ENCODE measurements at regions not wholly inside any gene's neighbourhood (a gene's known extent, or its start where the extent isn't known, plus 50 kb on each side); places are given as distances from the start of the nearest gene placed in this dataset.
A peak's percentile ranks its signal among the peaks of the same experiment; 100 is the strongest.

DNA sequence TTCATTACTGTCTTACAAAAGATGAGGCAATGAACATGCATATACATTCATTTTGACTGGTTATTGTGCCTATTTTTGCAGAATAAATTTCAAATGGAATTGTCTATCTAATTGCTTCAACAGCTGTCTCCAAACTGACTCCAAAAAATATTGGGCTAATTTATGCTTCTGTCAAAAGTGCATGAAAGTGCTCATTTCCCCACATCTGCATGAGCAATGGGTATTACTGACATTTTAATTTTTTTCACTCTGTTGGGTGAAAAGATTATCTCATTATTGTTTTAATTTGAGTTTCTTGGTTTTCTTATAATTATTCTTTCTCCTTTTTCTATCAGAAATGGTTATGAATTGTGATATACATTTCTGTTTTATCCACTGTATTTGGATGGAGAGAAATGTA is 404.2 kb downstream of the QKI start:
- H3K9me3 ChIP-seq = no peaks in the 10 kb centered on the region
- no peak for DNase-seq (ENCODE audit: low spot score in 2 of 2)
- TF ChIP-seq EP300 (IDR thresholded peaks at IDR 0.05) (no peak), POLR2A (IDR thresholded peaks at IDR 0.05) (no peak)
- TF ChIP-seq, protein P1, sequence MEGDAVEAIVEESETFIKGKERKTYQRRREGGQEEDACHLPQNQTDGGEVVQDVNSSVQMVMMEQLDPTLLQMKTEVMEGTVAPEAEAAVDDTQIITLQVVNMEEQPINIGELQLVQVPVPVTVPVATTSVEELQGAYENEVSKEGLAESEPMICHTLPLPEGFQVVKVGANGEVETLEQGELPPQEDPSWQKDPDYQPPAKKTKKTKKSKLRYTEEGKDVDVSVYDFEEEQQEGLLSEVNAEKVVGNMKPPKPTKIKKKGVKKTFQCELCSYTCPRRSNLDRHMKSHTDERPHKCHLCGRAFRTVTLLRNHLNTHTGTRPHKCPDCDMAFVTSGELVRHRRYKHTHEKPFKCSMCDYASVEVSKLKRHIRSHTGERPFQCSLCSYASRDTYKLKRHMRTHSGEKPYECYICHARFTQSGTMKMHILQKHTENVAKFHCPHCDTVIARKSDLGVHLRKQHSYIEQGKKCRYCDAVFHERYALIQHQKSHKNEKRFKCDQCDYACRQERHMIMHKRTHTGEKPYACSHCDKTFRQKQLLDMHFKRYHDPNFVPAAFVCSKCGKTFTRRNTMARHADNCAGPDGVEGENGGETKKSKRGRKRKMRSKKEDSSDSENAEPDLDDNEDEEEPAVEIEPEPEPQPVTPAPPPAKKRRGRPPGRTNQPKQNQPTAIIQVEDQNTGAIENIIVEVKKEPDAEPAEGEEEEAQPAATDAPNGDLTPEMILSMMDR (IDR thresholded peaks at IDR 0.05) = no peak

DNA sequence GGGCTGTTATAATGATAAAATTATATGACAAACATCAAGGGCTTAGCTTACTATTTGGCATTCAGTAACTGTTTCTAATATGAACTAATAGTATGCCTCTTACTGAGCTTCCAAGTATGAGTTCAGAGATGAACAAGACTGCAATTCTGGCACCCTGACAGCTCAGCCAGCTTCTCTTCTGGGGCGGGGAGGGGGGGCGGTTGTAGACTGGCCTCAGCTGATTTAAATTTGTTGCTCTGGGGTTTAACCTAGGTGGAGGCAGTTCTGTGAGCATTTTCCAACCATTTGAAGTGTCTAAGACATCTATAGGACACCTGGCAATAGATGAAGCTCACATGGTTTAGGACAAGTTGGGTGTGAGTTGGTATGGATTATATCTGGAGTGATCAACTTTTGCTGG is 401.9 kb downstream of the QKI start:
- 69 to 89% methylated on average over 2 of the region's 2 CpGs for WGBS, 2 donors
- no peaks in the 10 kb centered on the region for H3K36me3 ChIP-seq
- H3K9me3 ChIP-seq = no peaks in the 10 kb centered on the region
- H3K4me3 ChIP-seq = no peak overlapping the region
- no peak overlapping the region for H3K27ac ChIP-seq
- no peaks in the 10 kb centered on the region for H3K27me3 ChIP-seq
- H3K4me1 ChIP-seq = peaks cover 0 to 12% (median 0%) of the 10 kb centered on the region in 4 donors
- TF ChIP-seq POLR2A (IDR thresholded peaks at IDR 0.05) (no peak), EP300 (IDR thresholded peaks at IDR 0.05) (no peak)
- TF ChIP-seq, protein P1 (IDR thresholded peaks at IDR 0.05) = no peak
- DNase-seq (ENCODE audit: low spot score in 2 of 2) = no peak

More for the DNA sequence above, 404.2 kb downstream of the QKI start:
- H3K4me3 ChIP-seq = no peak overlapping the region
- H3K27ac ChIP-seq = no peak overlapping the region
- peaks cover 0 to 12% (median 0%) of the 10 kb centered on the region in 4 donors for H3K4me1 ChIP-seq
- no peaks in the 10 kb centered on the region for H3K27me3 ChIP-seq
- H3K36me3 ChIP-seq = no peaks in the 10 kb centered on the region

DNA sequence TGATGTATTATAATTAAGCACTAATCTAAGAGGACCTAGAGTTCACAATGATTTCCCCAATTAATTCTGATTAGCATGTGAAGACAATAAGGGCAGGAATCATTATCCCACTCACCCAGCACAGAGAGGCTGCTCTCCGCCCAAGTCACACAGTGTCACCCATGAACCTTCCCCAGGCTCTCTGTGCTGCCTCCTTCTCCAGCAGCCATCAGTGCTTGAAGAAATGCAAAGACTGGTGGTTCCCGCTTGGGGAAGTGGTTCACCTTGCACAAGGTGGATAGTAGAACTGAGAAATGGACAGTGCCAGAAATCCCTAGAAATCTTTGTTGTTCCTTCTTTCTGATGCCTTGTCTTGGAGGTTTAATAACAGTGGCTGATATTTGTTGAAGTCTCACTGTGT is 401.3 kb downstream of the QKI start:
- TF ChIP-seq POLR2A (IDR thresholded peaks at IDR 0.05) = no peak
- Histone ChIP-seq H3K36me3 (no peaks in the 10 kb centered on the region), H3K9me3 (no peaks in the 10 kb centered on the region), H3K4me3 (no peak overlapping the region), H3K4me1 (peaks cover 0 to 12% (median 0%) of the 10 kb centered on the region in 4 donors), H3K27me3 (no peaks in the 10 kb centered on the region), H3K27ac (no peak overlapping the region)
- 90 to 100% methylated on average over 2 of the region's 2 CpGs for WGBS, 2 donors
- DNase-seq (ENCODE audit: low spot score in 2 of 2) = no peak

DNA sequence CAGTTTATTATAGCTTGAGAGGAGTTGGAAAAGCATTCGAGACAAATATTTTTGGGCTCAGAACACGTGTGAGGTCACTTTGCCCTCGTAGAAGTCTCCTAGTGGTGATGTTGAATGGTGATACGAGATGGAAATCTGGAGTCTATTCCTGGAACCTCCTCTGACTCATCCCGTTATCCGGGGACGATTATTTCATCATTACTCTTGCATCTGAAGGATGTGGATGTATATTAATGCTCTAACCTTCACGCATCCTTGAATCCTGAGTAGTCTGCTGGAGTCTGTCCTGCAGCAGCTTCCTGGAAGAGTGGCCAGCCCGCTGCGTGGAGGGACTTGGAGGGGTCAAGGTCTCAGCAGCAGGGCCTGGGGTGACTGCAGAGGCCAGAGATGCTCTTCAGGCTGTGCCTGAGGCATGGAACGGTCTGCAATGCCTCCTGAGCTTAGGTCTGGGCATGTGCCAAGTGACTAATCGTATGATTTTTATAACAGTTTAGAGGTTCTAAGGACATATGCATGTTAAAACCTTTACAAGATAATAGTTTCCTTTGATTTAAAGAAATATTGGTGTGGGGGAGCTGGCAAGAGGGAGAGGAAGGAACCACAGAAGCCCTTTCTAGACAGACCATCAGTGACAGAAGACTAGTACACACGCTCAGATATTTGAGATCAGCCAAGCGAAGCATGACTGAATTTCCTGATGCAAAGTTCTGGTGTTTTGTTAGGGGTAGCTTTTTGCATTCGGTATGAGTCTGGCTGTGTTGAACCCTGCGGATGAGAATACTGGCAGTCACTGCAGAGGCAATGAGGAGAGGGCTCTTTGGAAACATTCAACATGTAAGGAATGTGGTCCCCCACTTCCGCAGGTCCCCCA is 400.2 kb downstream of the QKI start:
- no peaks in the 10 kb centered on the region for H3K27me3 ChIP-seq
- no peak overlapping the region for H3K4me3 ChIP-seq
- TF ChIP-seq, protein P1 (IDR thresholded peaks at IDR 0.05) = peak in 1 of 5 experiments; percentile 38
- peak in 1 of 2 donors; percentile 49 for TF ChIP-seq EP300 (IDR thresholded peaks at IDR 0.05)
- no peak for TF ChIP-seq POLR2A (IDR thresholded peaks at IDR 0.05)
- H3K27ac ChIP-seq = peak overlapping the region in 1 of 4 donors; percentile 46
- no peaks in the 10 kb centered on the region for H3K9me3 ChIP-seq
- peaks cover 0 to 12% (median 0%) of the 10 kb centered on the region in 4 donors for H3K4me1 ChIP-seq
- no peaks in the 10 kb centered on the region for H3K36me3 ChIP-seq
- WGBS, 2 donors = 58 to 73% methylated on average over 17 of the region's 17 CpGs
- peak in 1 of 2 donors; percentile 57 for DNase-seq (ENCODE audit: low spot score in 2 of 2)

DNA sequence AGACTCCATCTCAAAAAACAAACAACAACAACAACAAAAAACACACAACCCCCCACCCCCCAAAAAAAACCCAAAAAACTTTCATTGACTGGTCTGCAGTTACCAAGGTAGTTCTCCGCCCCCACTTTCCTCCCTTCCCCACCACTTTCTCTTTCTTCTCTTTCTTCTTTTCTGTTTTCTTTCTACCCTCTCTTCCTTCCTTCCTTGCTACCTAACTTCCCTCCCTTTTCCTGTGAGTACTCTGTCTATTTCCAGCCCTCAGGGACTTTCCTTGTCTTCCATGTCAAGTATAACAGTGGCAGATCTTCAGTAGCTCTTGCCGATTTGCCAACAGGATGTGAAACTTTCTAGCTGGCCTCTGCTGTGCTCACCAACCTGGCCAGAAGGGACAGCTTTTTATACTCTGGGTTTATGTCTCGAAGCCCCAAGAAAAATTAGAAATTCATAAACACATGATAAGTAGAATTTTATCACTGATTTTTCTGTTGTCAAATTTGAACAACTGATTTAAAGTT is 399.5 kb downstream of the QKI start:
- Histone ChIP-seq H3K27me3 (no peaks in the 10 kb centered on the region), H3K27ac (peak overlapping the region in 1 of 4 donors; percentile 46), H3K36me3 (no peaks in the 10 kb centered on the region), H3K4me3 (no peak overlapping the region), H3K4me1 (peaks cover 0 to 12% (median 0%) of the 10 kb centered on the region in 4 donors), H3K9me3 (no peaks in the 10 kb centered on the region)
- no peak for DNase-seq (ENCODE audit: low spot score in 2 of 2)
- 81 to 86% methylated on average over 3 of the region's 3 CpGs for WGBS, 2 donors
- TF ChIP-seq POLR2A (IDR thresholded peaks at IDR 0.05) = no peak
- TF ChIP-seq, protein P1 (IDR thresholded peaks at IDR 0.05) = no peak
- TF ChIP-seq EP300 (IDR thresholded peaks at IDR 0.05) = no peak

All from tibial nerve (tissue), 4 donors.